Breast epithelium (tissue), 4 donors: ENCODE measurements at regions not wholly inside any gene's neighbourhood (a gene's known extent, or its start where the extent isn't known, plus 50 kb on each side); places are given as distances from the start of the nearest gene placed in this dataset.

Experiments used
- DNase-seq, 2 donors: peaks; one replicate each; pipeline ENCODE4 v3.0.0-alpha.2; 2019; ENCODE audit warnings: low spot score in 2 of 2
- H3K27ac ChIP-seq, 2 donors: fragments of 200-600 bp; sonication (generic) in 1 of 2; one replicate each; pipeline ENCODE4 v1.5.1; 2016 to 2019; ENCODE audit warnings: mild to moderate bottlenecking in 1 of 2
- H3K27me3 ChIP-seq, 2 donors: fragments of 200-600 bp; sonication (generic) in 1 of 2; one replicate each; pipeline versions ENCODE4 v1.5.1 to v1.6.0; 2017 to 2019; ENCODE audit warnings: control low read depth in 1 of 2, mild to moderate bottlenecking in 1 of 2
- H3K36me3 ChIP-seq: fragments of 200-600 bp; one replicate; pipeline ENCODE4 v1.5.1; 2019
- H3K4me1 ChIP-seq, 2 donors: fragments of 200-600 bp; sonication (generic); one replicate each; pipeline ENCODE4 v1.5.1; 2016 to 2019; ENCODE audit warnings: control low read depth in 1 of 2
- H3K4me3 ChIP-seq, 3 donors: fragments of 200-600 bp; sonication (generic); 1 replicate in 2 of 3; 2 replicates in 1 of 3; pipeline ENCODE4 v1.5.1; 2016 to 2019; ENCODE audit warnings: mild to moderate bottlenecking in 3 of 3, moderate library complexity in 2 of 3
- H3K9me3 ChIP-seq, 2 donors: fragments of 200-600 bp; sonication (generic) in 1 of 2; one replicate each; pipeline ENCODE4 v1.5.1; 2016 to 2019; ENCODE audit warnings: control low read depth in 1 of 2
- CTCF ChIP-seq, 3 donors: fragments of 450-650 bp; IDR thresholded peaks; one replicate each; pipeline ENCODE4 v1.5.1; 2016 to 2017; ENCODE audit warnings: antibody characterized with exemption in 3 of 3, mild to moderate bottlenecking in 3 of 3, moderate library complexity in 3 of 3
- POLR2A ChIP-seq: fragments of 450-650 bp; IDR thresholded peaks from one replicate; pipeline ENCODE4 v1.6.1; 2016; ENCODE audit warnings: antibody characterized with exemption, mild to moderate bottlenecking, moderate library complexity
- POLR2AphosphoS5 ChIP-seq, 3 donors: sonication (generic); formaldehyde crosslinking; IDR thresholded peaks; one replicate each; pipeline ENCODE4 v1.6.1; 2017; ENCODE audit warnings: antibody characterized with exemption in 3 of 3
- intact Hi-C: fragments of 100-400 bp; cut with DNase I; formaldehyde crosslinking; loops from one replicate; pipeline ENCODE4 v1.15.1; 2023; ENCODE audit warnings: low total_unique reads

GRCh38 chr5:8568858-8569257, 699.9 kb downstream of the MTRR start:
- TF ChIP-seq POLR2A (no peak), POLR2AphosphoS5 (IDR thresholded peaks at IDR 0.05) (no peak), CTCF (IDR thresholded peaks at IDR 0.05) (no peak)
- intact Hi-C loops, result no loop called here
- Histone ChIP-seq H3K4me1 (no peaks in the 10 kb centered on the region), H3K9me3 (no peaks in the 10 kb centered on the region), H3K27ac (no peak overlapping the region), H3K27me3 (no peaks in the 10 kb centered on the region), H3K4me3 (no peak overlapping the region), H3K36me3 (no peaks in the 10 kb centered on the region)
- no peak for DNase-seq

GRCh38 chr5:8570528-8570927, 701.6 kb downstream of the MTRR start:
- H3K9me3 ChIP-seq, result no peaks in the 10 kb centered on the region
- H3K36me3 ChIP-seq, result no peaks in the 10 kb centered on the region
- no peak overlapping the region for H3K4me3 ChIP-seq
- H3K4me1 ChIP-seq, result no peaks in the 10 kb centered on the region
- no peak for DNase-seq
- TF ChIP-seq POLR2A (no peak), POLR2AphosphoS5 (IDR thresholded peaks at IDR 0.05) (no peak), CTCF (IDR thresholded peaks at IDR 0.05) (no peak)
- intact Hi-C loops, result no loop called here
- H3K27ac ChIP-seq, result no peak overlapping the region
- no peaks in the 10 kb centered on the region for H3K27me3 ChIP-seq

GRCh38 chr5:8576178-8576577, 707.2 kb downstream of the MTRR start:
- H3K4me1 ChIP-seq, result no peaks in the 10 kb centered on the region
- no peaks in the 10 kb centered on the region for H3K36me3 ChIP-seq
- no peak for TF ChIP-seq POLR2AphosphoS5 (IDR thresholded peaks at IDR 0.05)
- DNase-seq, result no peak
- H3K9me3 ChIP-seq, result no peaks in the 10 kb centered on the region
- no peaks in the 10 kb centered on the region for H3K27me3 ChIP-seq
- H3K27ac ChIP-seq, result no peak overlapping the region
- no peak overlapping the region for H3K4me3 ChIP-seq
- intact Hi-C loops, result loop anchor here (5.0 kb wide), 1 partner anchor 1961 kb away; no protein-coding TSS in a partner anchor

GRCh38 chr5:8577792-8578191, 708.8 kb downstream of the MTRR start:
- Histone ChIP-seq H3K27me3 (no peaks in the 10 kb centered on the region), H3K9me3 (no peaks in the 10 kb centered on the region), H3K27ac (no peak overlapping the region), H3K4me1 (no peaks in the 10 kb centered on the region), H3K4me3 (no peak overlapping the region), H3K36me3 (no peaks in the 10 kb centered on the region)
- intact Hi-C loops, result loop anchor here (5.0 kb wide), 1 partner anchor 1960 kb away; no protein-coding TSS in a partner anchor
- TF ChIP-seq POLR2AphosphoS5 (IDR thresholded peaks at IDR 0.05), result no peak
- DNase-seq, result no peak

- H3K27ac ChIP-seq, result no peak overlapping the region
- TF ChIP-seq POLR2A (no peak), POLR2AphosphoS5 (IDR thresholded peaks at IDR 0.05) (no peak), CTCF (IDR thresholded peaks at IDR 0.05) (no peak)
- intact Hi-C loops, result no loop called here
- H3K4me3 ChIP-seq, result no peak overlapping the region
- no peaks in the 10 kb centered on the region for H3K36me3 ChIP-seq
- H3K4me1 ChIP-seq, result no peaks in the 10 kb centered on the region
- no peaks in the 10 kb centered on the region for H3K9me3 ChIP-seq
- H3K27me3 ChIP-seq, result no peaks in the 10 kb centered on the region
- DNase-seq, result no peak
These were observed 711.4 kb downstream of the MTRR start for GRCh38 chr5:8580298-8580697.

GRCh38 chr5:8581047-8581446, 712.1 kb downstream of the MTRR start:
- Histone ChIP-seq H3K9me3 (no peaks in the 10 kb centered on the region), H3K36me3 (no peaks in the 10 kb centered on the region), H3K4me1 (no peaks in the 10 kb centered on the region), H3K4me3 (no peak overlapping the region), H3K27me3 (no peaks in the 10 kb centered on the region), H3K27ac (no peak overlapping the region)
- DNase-seq, result no peak
- intact Hi-C loops, result no loop called here
- TF ChIP-seq POLR2AphosphoS5 (IDR thresholded peaks at IDR 0.05) (no peak), POLR2A (no peak), CTCF (IDR thresholded peaks at IDR 0.05) (no peak)
